ENCODE measurements at regions not wholly inside any gene's neighbourhood (a gene's known extent, or its start where the extent isn't known, plus 50 kb on each side); places are given as distances from the start of the nearest gene placed in this dataset.

- TF ChIP-seq CTCF (conservative IDR thresholded peaks at IDR 0.05) (no peak), EZH2 (IDR thresholded peaks at IDR 0.05; ENCODE audit: low read depth) (no peak)
These were observed 577.2 kb upstream of the MAP3K7 start for GRCh38 chr6:91164105-91164504.
